ENCODE measurements at regions not wholly inside any gene's neighbourhood (a gene's known extent, or its start where the extent isn't known, plus 50 kb on each side); places are given as distances from the start of the nearest gene placed in this dataset.
"Not testable (repeated sequence)": the region's sequence is repeated elsewhere in the genome, so short reads cannot be mapped to it uniquely, and the experiment has no call there.

DNA sequence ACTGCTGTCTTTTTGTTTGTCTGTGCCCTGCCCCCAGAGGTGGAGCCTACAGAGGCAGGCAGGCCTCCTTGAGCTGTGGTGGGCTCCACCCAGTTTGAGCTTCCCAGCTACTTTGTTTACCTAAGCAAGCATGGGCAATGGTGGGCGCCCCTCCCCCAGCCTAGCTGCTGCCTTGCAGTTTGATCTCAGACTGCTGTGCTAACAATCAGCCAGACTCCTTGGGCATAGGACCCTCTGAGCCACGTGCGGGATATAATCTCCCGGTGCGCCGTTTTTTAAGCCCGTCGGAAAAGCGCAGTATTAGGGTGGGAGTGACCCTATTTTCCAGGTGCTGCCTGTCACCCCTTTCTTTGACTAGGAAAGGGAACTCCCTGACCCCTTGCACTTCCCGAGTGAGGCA, 81.1 kb upstream of the ANKRD30A start:
- H3K4me1 ChIP-seq (ENCODE audit: control insufficient read depth in 2 of 2, insufficient read depth in 2 of 2, low read length in 2 of 2); intact Hi-C loops (cut with micrococcal nuclease); H3K27ac ChIP-seq (ENCODE audit: low read length in 2 of 2); H2AFZ ChIP-seq (ENCODE audit: insufficient read depth, low read depth, low read length, poor library complexity, severe bottlenecking); H3K27me3 ChIP-seq (replicated peaks in 1 of 4; ENCODE audit: control extremely low read depth in 1 of 4, control insufficient read depth in 3 of 4, insufficient read depth in 4 of 4, low read length in 3 of 4); H3K4me3 Mint-ChIP-seq; ATAC-seq (ENCODE audit: low read depth); DNase-seq; H3K36me3 ChIP-seq (replicated peaks in 1 of 2; ENCODE audit: control extremely low read depth in 1 of 2, control insufficient read depth in 1 of 2, extremely low read depth in 1 of 2, insufficient read depth in 2 of 2, low read length in 1 of 2); H3K4me1 Mint-ChIP-seq; H3K27me3 Mint-ChIP-seq; H3K9me3 ChIP-seq (ENCODE audit: control extremely low read depth in 1 of 3, control insufficient read depth in 2 of 3, insufficient read depth in 1 of 3, low read length in 2 of 3); H3K79me2 ChIP-seq (ENCODE audit: control insufficient read depth, insufficient read depth, low read length); H3K4me2 ChIP-seq (replicated peaks; ENCODE audit: low read depth, low read length, poor library complexity, severe bottlenecking); POLR2A ChIA-PET; CTCF ChIA-PET; H4K20me1 ChIP-seq (ENCODE audit: control insufficient read depth, insufficient read depth, low read length, poor library complexity, severe bottlenecking); H3K9ac ChIP-seq (ENCODE audit: low read length); H3K4me3 ChIP-seq (ENCODE audit: control extremely low read depth in 1 of 5, extremely low read depth in 1 of 5, insufficient read depth in 1 of 5, low read depth in 2 of 5, low read length in 4 of 5); H3K9me3 Mint-ChIP-seq (ENCODE audit: insufficient read depth); H3K27ac Mint-ChIP-seq: not testable (repeated sequence)
- 95% methylated on average over 10 of the region's 10 CpGs for WGBS (ENCODE audit: insufficient coverage)

- H3K27me3 ChIP-seq (replicated peaks in 1 of 4; ENCODE audit: control extremely low read depth in 1 of 4, control insufficient read depth in 3 of 4, insufficient read depth in 4 of 4, low read length in 3 of 4), result no peaks in the 10 kb centered on the region
- no peak overlapping the region for H3K4me2 ChIP-seq (replicated peaks; ENCODE audit: low read depth, low read length, poor library complexity, severe bottlenecking)
- H3K36me3 ChIP-seq (replicated peaks in 1 of 2; ENCODE audit: control extremely low read depth in 1 of 2, control insufficient read depth in 1 of 2, extremely low read depth in 1 of 2, insufficient read depth in 2 of 2, low read length in 1 of 2), result no peaks in the 10 kb centered on the region
- H3K9me3 ChIP-seq (ENCODE audit: control extremely low read depth in 1 of 3, control insufficient read depth in 2 of 3, insufficient read depth in 1 of 3, low read length in 2 of 3), result peaks cover 0 to 5% (median 0%) of the 10 kb centered on the region in 3 donors
- H3K4me3 Mint-ChIP-seq, result no peak overlapping the region
- no peaks in the 10 kb centered on the region for H4K20me1 ChIP-seq (ENCODE audit: control insufficient read depth, insufficient read depth, low read length, poor library complexity, severe bottlenecking)
- ATAC-seq (ENCODE audit: low read depth), result no peak
- CTCF ChIA-PET, result no interaction called here
- H3K27ac Mint-ChIP-seq, result no peak overlapping the region
- WGBS (ENCODE audit: insufficient coverage), result no CpG with 5 or more reads among the region's 1 CpG
- no peaks in the 10 kb centered on the region for H3K4me1 Mint-ChIP-seq
- no peaks in the 10 kb centered on the region for H3K4me1 ChIP-seq (ENCODE audit: control insufficient read depth in 2 of 2, insufficient read depth in 2 of 2, low read length in 2 of 2)
- H3K9ac ChIP-seq (ENCODE audit: low read length), result no peak overlapping the region
- no peak overlapping the region for H2AFZ ChIP-seq (ENCODE audit: insufficient read depth, low read depth, low read length, poor library complexity, severe bottlenecking)
- no peaks in the 10 kb centered on the region for H3K27me3 Mint-ChIP-seq
- intact Hi-C loops (cut with micrococcal nuclease), result no loop called here
- POLR2A ChIA-PET, result no interaction called here
- no peak overlapping the region for H3K27ac ChIP-seq (ENCODE audit: low read length in 2 of 2)
- no peak overlapping the region for H3K4me3 ChIP-seq (ENCODE audit: control extremely low read depth in 1 of 5, extremely low read depth in 1 of 5, insufficient read depth in 1 of 5, low read depth in 2 of 5, low read length in 4 of 5)
- no peaks in the 10 kb centered on the region for H3K79me2 ChIP-seq (ENCODE audit: control insufficient read depth, insufficient read depth, low read length)
- no peak for DNase-seq
- H3K9me3 Mint-ChIP-seq (ENCODE audit: insufficient read depth), result peaks cover 5% of the 10 kb centered on the region
- TF ChIP-seq EZH2 (IDR thresholded peaks at IDR 0.05; ENCODE audit: borderline replicate concordance, insufficient read depth, low read depth, low read length, poor library complexity, severe bottlenecking) (no peak), CTCF (IDR thresholded peaks at IDR 0.05) (no peak)
Measured at GRCh38 chr10:37035853-37036252, 89.5 kb upstream of the ANKRD30A start.

Measured in B cell (primary cell).